H1 (cell line): ENCODE measurements at regions not wholly inside any gene's neighbourhood (a gene's known extent, or its start where the extent isn't known, plus 50 kb on each side); places are given as distances from the start of the nearest gene placed in this dataset.

Experiments used
- EP300 ChIP-seq, 2 experiments: IDR thresholded peaks; 1 replicate in 1 of 2; 2 replicates in 1 of 2; pipeline ENCODE4 v1.6.1; 2011 to 2012; ENCODE audit warnings: low read depth in 2 of 2, low read length in 2 of 2, mild to moderate bottlenecking in 2 of 2, borderline replicate concordance in 1 of 2, inconsistent platforms in 1 of 2, moderate library complexity in 1 of 2
- EZH2 ChIP-seq: fragments of 200-600 bp; sonication (generic); IDR thresholded peaks from 2 replicates; pipeline ENCODE4 v1.7.1; 2012; ENCODE audit warnings: low read depth, mild to moderate bottlenecking, moderate library complexity, low read length, inconsistent platforms; ENCODE audit not compliant: severe bottlenecking

DNA sequence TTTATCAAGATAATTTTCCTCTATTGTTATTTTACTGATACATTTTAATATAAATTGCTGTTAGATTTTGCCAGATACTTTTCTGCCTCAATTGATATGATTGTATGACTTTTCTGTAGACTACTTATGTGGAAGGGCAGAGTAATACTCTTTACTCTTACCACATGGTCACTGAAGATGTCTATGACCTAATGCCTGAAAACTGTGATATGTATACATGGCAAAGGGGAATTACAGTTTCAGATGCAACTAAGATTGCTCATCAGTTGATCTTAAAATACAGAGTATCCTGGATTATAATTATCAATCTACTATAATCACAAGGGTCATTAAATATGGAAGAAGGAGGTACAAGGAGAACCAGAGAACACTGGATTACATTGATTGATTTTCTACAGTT is 1528.0 kb downstream of the BRINP3 start:
- no peak for TF ChIP-seq EP300 (IDR thresholded peaks at IDR 0.05; ENCODE audit: borderline replicate concordance in 1 of 2, low read depth in 2 of 2, low read length in 2 of 2)
- no peak for TF ChIP-seq EZH2
